ENCODE measurements at regions not wholly inside any gene's neighbourhood (a gene's known extent, or its start where the extent isn't known, plus 50 kb on each side); places are given as distances from the start of the nearest gene placed in this dataset.

- no peak for TF ChIP-seq SP1 (IDR thresholded peaks at IDR 0.05)
- TF ChIP-seq FOXA1 (IDR thresholded peaks at IDR 0.05) = no peak
- TF ChIP-seq FOXM1 (IDR thresholded peaks at IDR 0.05; ENCODE audit: borderline replicate concordance) = no peak
- TF ChIP-seq ELF4 (IDR thresholded peaks at IDR 0.05) = no peak
- no peak for TF ChIP-seq HDGF (IDR thresholded peaks at IDR 0.05; ENCODE audit: borderline replicate concordance)
- TF ChIP-seq ZNF384 (IDR thresholded peaks at IDR 0.05) = no peak
- TF ChIP-seq BHLHE40 (IDR thresholded peaks at IDR 0.05; ENCODE audit: borderline replicate concordance) = no peak
- no peak for TF ChIP-seq CTBP1 (IDR thresholded peaks at IDR 0.05; ENCODE audit: borderline replicate concordance)
- TF ChIP-seq LEF1 (IDR thresholded peaks at IDR 0.05; ENCODE audit: borderline replicate concordance) = no peak
- TF ChIP-seq NFRKB (IDR thresholded peaks at IDR 0.05) = no peak
- no peak for TF ChIP-seq SUZ12 (IDR thresholded peaks at IDR 0.05)
- no peak for TF ChIP-seq L3MBTL2 (conservative IDR thresholded peaks at IDR 0.05)
- no peak for TF ChIP-seq ARNT (IDR thresholded peaks at IDR 0.05)
- DNase-seq (ENCODE audit: extremely low spot score) = no peak
- ChIA-PET POLR2A (no interaction called here), CTCF (no interaction called here)
Measured at GRCh38 chr20:56859801-56860261, 230.7 kb downstream of the TFAP2C start.

DNA sequence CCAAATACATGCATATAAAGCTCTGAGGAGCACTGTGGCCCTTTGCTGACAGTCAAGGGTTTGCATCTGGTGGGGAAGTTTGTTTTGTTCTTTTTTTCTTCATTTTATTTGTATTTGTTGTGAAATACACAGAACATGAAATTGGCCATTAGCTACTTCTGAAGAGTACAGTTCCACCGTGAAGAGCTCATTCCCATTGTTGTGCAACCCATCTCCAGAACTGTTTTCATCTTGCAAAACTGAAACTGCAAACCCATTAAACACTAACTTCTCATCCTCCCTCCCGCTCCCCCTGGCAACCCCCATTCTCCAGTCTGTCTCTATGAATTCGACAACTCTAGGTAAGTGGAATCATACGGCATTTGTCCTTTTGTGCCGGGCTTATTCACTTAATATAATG lies 231.3 kb downstream of the TFAP2C start:
- ChIA-PET POLR2A (no interaction called here), CTCF (no interaction called here)
- DNase-seq (ENCODE audit: extremely low spot score) = no peak
- no peak for TF ChIP-seq CTBP1 (IDR thresholded peaks at IDR 0.05; ENCODE audit: borderline replicate concordance)

GRCh38 chr20:56861590-56861989 lies 232.5 kb downstream of the TFAP2C start:
- TF ChIP-seq BHLHE40 (IDR thresholded peaks at IDR 0.05; ENCODE audit: borderline replicate concordance) = no peak
- no peak for TF ChIP-seq ELF4 (IDR thresholded peaks at IDR 0.05)
- TF ChIP-seq SP1 (IDR thresholded peaks at IDR 0.05) = no peak
- TF ChIP-seq L3MBTL2 (conservative IDR thresholded peaks at IDR 0.05) = no peak
- no peak for TF ChIP-seq SUZ12 (IDR thresholded peaks at IDR 0.05)
- no peak for TF ChIP-seq FOXA1 (IDR thresholded peaks at IDR 0.05)
- TF ChIP-seq TARDBP (IDR thresholded peaks at IDR 0.05) = no peak
- no peak for TF ChIP-seq LEF1 (IDR thresholded peaks at IDR 0.05; ENCODE audit: borderline replicate concordance)
- no peak for TF ChIP-seq FOXK2 (IDR thresholded peaks at IDR 0.05)
- TF ChIP-seq CTBP1 (IDR thresholded peaks at IDR 0.05; ENCODE audit: borderline replicate concordance) = no peak
- TF ChIP-seq ARNT (IDR thresholded peaks at IDR 0.05) = no peak
- TF ChIP-seq NFRKB (IDR thresholded peaks at IDR 0.05) = no peak
- no peak for TF ChIP-seq HDGF (IDR thresholded peaks at IDR 0.05; ENCODE audit: borderline replicate concordance)
- TF ChIP-seq, protein P1, sequence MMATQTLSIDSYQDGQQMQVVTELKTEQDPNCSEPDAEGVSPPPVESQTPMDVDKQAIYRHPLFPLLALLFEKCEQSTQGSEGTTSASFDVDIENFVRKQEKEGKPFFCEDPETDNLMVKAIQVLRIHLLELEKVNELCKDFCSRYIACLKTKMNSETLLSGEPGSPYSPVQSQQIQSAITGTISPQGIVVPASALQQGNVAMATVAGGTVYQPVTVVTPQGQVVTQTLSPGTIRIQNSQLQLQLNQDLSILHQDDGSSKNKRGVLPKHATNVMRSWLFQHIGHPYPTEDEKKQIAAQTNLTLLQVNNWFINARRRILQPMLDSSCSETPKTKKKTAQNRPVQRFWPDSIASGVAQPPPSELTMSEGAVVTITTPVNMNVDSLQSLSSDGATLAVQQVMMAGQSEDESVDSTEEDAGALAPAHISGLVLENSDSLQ (IDR thresholded peaks at IDR 0.05) = no peak
- TF ChIP-seq ZNF384 (IDR thresholded peaks at IDR 0.05) = no peak
- no peak for TF ChIP-seq FOXM1 (IDR thresholded peaks at IDR 0.05; ENCODE audit: borderline replicate concordance)
- CTCF ChIA-PET = no interaction called here
- DNase-seq (ENCODE audit: extremely low spot score) = no peak
- POLR2A ChIA-PET = no interaction called here

- no peak for DNase-seq (ENCODE audit: extremely low spot score)
- TF ChIP-seq HDGF (IDR thresholded peaks at IDR 0.05; ENCODE audit: borderline replicate concordance) (no peak), BHLHE40 (IDR thresholded peaks at IDR 0.05; ENCODE audit: borderline replicate concordance) (no peak), L3MBTL2 (conservative IDR thresholded peaks at IDR 0.05) (no peak), ELF4 (IDR thresholded peaks at IDR 0.05) (no peak), FOXK2 (IDR thresholded peaks at IDR 0.05) (no peak), SUZ12 (IDR thresholded peaks at IDR 0.05) (no peak)
- ChIA-PET POLR2A (no interaction called here), CTCF (no interaction called here)
Measured at GRCh38 chr20:56865055-56865454, 235.9 kb downstream of the TFAP2C start.

- ChIA-PET POLR2A (no interaction called here), CTCF (no interaction called here)
- DNase-seq (ENCODE audit: extremely low spot score) = no peak
- TF ChIP-seq FOXK2 (IDR thresholded peaks at IDR 0.05) = no peak
- no peak for TF ChIP-seq ELF4 (IDR thresholded peaks at IDR 0.05)
- TF ChIP-seq ARNT (IDR thresholded peaks at IDR 0.05) = no peak
- no peak for TF ChIP-seq HDGF (IDR thresholded peaks at IDR 0.05; ENCODE audit: borderline replicate concordance)
- no peak for TF ChIP-seq NFRKB (IDR thresholded peaks at IDR 0.05)
- TF ChIP-seq, protein P1 (IDR thresholded peaks at IDR 0.05) = no peak
- no peak for TF ChIP-seq FOXM1 (IDR thresholded peaks at IDR 0.05; ENCODE audit: borderline replicate concordance)
- TF ChIP-seq TARDBP (IDR thresholded peaks at IDR 0.05) = no peak
- no peak for TF ChIP-seq SUZ12 (IDR thresholded peaks at IDR 0.05)
- TF ChIP-seq FOXA1 (IDR thresholded peaks at IDR 0.05) = no peak
- no peak for TF ChIP-seq CTBP1 (IDR thresholded peaks at IDR 0.05; ENCODE audit: borderline replicate concordance)
- TF ChIP-seq SP1 (IDR thresholded peaks at IDR 0.05) = no peak
Measured at GRCh38 chr20:56867128-56867527, 238.0 kb downstream of the TFAP2C start.

DNA sequence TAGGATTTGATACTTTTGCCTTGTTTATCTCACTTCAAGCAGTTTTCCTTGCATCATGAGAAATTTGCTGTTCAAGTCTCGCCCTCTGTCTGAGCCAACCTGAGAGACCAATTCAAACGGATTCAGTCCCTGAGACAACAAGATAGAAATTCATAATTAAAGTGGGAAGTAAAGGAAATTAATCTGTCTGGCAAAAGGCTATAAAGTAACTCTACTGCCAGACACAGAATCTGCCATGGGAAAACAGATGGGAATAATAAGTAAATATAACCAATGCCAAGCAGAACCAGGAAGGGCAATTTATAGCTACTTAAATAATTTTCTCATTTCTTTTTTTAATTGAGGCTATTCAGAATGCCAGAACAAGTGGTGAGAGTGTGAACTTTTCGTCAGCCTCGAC lies 239.6 kb downstream of the TFAP2C start:
- TF ChIP-seq LEF1 (IDR thresholded peaks at IDR 0.05; ENCODE audit: borderline replicate concordance) = no peak
- no peak for TF ChIP-seq ELF4 (IDR thresholded peaks at IDR 0.05)
- TF ChIP-seq, protein P1 (IDR thresholded peaks at IDR 0.05) = no peak
- TF ChIP-seq CTBP1 (IDR thresholded peaks at IDR 0.05; ENCODE audit: borderline replicate concordance) = no peak
- no peak for TF ChIP-seq ARNT (IDR thresholded peaks at IDR 0.05)
- TF ChIP-seq NFRKB (IDR thresholded peaks at IDR 0.05) = no peak
- no peak for TF ChIP-seq HDGF (IDR thresholded peaks at IDR 0.05; ENCODE audit: borderline replicate concordance)
- TF ChIP-seq FOXA1 (IDR thresholded peaks at IDR 0.05) = no peak
- no peak for TF ChIP-seq TARDBP (IDR thresholded peaks at IDR 0.05)
- no peak for TF ChIP-seq FOXK2 (IDR thresholded peaks at IDR 0.05)
- POLR2A ChIA-PET = no interaction called here
- CTCF ChIA-PET = no interaction called here
- DNase-seq (ENCODE audit: extremely low spot score) = no peak

DNA sequence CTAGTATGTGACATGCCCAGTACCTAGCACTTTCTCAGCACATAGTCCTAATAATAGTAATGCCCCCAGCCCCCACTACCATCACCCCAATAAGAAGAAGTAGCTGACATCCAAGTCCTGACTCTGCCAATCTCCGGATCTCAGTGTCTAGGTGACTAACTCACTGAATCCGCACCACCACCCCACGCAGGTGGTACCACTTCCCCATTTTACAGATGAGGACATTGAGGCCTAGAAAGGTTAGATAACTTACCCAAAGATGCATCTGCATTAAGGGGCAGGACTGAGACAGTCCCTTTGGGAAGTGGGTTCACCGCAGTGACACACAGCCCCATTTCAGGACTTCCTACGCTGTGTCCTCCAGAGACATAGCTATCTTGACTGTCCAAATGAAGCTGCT lies 241.2 kb downstream of the TFAP2C start:
- POLR2A ChIA-PET = no interaction called here
- CTCF ChIA-PET = no interaction called here
- TF ChIP-seq TARDBP (IDR thresholded peaks at IDR 0.05) (no peak), LEF1 (IDR thresholded peaks at IDR 0.05; ENCODE audit: borderline replicate concordance) (no peak), SUZ12 (IDR thresholded peaks at IDR 0.05) (no peak), ARNT (IDR thresholded peaks at IDR 0.05) (no peak), FOXM1 (IDR thresholded peaks at IDR 0.05; ENCODE audit: borderline replicate concordance) (no peak), FOXK2 (IDR thresholded peaks at IDR 0.05) (no peak), FOXA1 (IDR thresholded peaks at IDR 0.05) (no peak)
- no peak for DNase-seq (ENCODE audit: extremely low spot score)

Data from HEK293T (cell line).